Nephron progenitor cell (in vitro differentiated cells): ENCODE measurements at regions not wholly inside any gene's neighbourhood (a gene's known extent, or its start where the extent isn't known, plus 50 kb on each side); places are given as distances from the start of the nearest gene placed in this dataset.

Experiments used
- DNase-seq: peaks from one replicate; pipeline ENCODE4 v3.0.0; 2021
- H3K27ac Mint-ChIP-seq: 2 replicates; pipeline ENCODE4 v1.8.0; 2021; ENCODE audit warnings: mild to moderate bottlenecking, moderate library complexity, mixed read lengths
- H3K27me3 Mint-ChIP-seq: 2 replicates; pipeline ENCODE4 v1.8.0; 2021; ENCODE audit warnings: mild to moderate bottlenecking, low read depth, mixed read lengths; ENCODE audit not compliant: poor library complexity
- H3K36me3 Mint-ChIP-seq: 2 replicates; pipeline ENCODE4 v1.8.0; 2021; ENCODE audit warnings: low read depth, mixed read lengths
- H3K4me1 Mint-ChIP-seq: 2 replicates; pipeline ENCODE4 v1.8.0; 2021; ENCODE audit warnings: mixed read lengths
- H3K4me3 Mint-ChIP-seq: 2 replicates; pipeline ENCODE4 v1.8.0; 2021; ENCODE audit warnings: mild to moderate bottlenecking, moderate library complexity, mixed read lengths
- H3K9me3 Mint-ChIP-seq: 2 replicates; pipeline ENCODE4 v1.8.0; 2021; ENCODE audit warnings: mild to moderate bottlenecking, moderate library complexity, mixed read lengths
- CTCF ChIP-seq: fragments of 200-600 bp; sonication (generic); IDR thresholded peaks from 2 replicates; pipeline ENCODE4 v1.5.0; 2021; ENCODE audit warnings: antibody characterized with exemption

DNA sequence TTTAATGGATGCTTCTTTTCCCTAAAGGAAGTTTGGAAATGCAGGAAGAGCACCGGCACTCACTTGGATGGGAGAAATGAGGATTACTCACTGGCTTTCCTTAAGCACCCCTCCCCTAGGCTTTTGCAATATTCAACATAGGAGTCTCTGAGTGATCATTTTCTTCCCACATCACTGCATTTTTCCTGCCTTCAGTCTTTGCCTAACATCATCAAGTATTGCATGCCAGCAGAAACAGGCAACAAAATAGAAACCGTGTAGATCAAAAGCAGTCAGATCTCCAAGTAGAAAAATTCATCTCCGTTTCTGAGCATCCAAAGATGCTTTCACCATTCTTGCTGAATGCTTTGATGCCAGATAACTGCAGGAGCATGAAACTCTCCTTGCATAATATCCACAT is 119.9 kb downstream of the ADCYAP1R1 start:
- Mint-ChIP-seq H3K27ac (no peak overlapping the region), H3K4me1 (no peaks in the 10 kb centered on the region), H3K9me3 (no peaks in the 10 kb centered on the region), H3K27me3 (peaks cover 14% of the 10 kb centered on the region), H3K36me3 (no peaks in the 10 kb centered on the region), H3K4me3 (no peak overlapping the region)
- no peak for DNase-seq
- no peak for TF ChIP-seq CTCF

- no peaks in the 10 kb centered on the region for H3K9me3 Mint-ChIP-seq
- no peak for TF ChIP-seq CTCF
- DNase-seq = no peak
- no peaks in the 10 kb centered on the region for H3K4me1 Mint-ChIP-seq
- no peak overlapping the region for H3K27ac Mint-ChIP-seq
- H3K27me3 Mint-ChIP-seq = peaks cover 14% of the 10 kb centered on the region
- no peak overlapping the region for H3K4me3 Mint-ChIP-seq
- H3K36me3 Mint-ChIP-seq = no peaks in the 10 kb centered on the region
Measured at GRCh38 chr7:31171216-31171785, 119.2 kb downstream of the ADCYAP1R1 start.
